AG10803 (cell line): ENCODE measurements at regions not wholly inside any gene's neighbourhood (a gene's known extent, or its start where the extent isn't known, plus 50 kb on each side); places are given as distances from the start of the nearest gene placed in this dataset.

Source experiments
- DNase-seq: peaks from one replicate; pipeline ENCODE4 v3.0.0; 2010; ENCODE audit warnings: low read depth
- H3K4me3 ChIP-seq: 2 replicates; pipeline ENCODE4 v1.5.1; 2011; ENCODE audit warnings: mild to moderate bottlenecking, low read length, control low read depth
- CTCF ChIP-seq: conservative IDR thresholded peaks from 2 replicates; pipeline ENCODE4 v1.5.1; 2011; ENCODE audit warnings: mild to moderate bottlenecking, low read length, control low read depth, inconsistent platforms

GRCh38 chr11:116465056-116465455 lies 307.7 kb downstream of the BUD13 start:
- TF ChIP-seq CTCF = no peak
- DNase-seq = no peak
- H3K4me3 ChIP-seq = no peak overlapping the region

GRCh38 chr11:116461789-116462188 lies 311.0 kb downstream of the BUD13 start:
- no peak for DNase-seq
- no peak for TF ChIP-seq CTCF
- no peak overlapping the region for H3K4me3 ChIP-seq

GRCh38 chr11:116460156-116460920 lies 312.4 kb downstream of the BUD13 start:
- no peak for DNase-seq
- no peak for TF ChIP-seq CTCF
- H3K4me3 ChIP-seq = no peak overlapping the region

GRCh38 chr11:116459185-116460045 lies 313.4 kb downstream of the BUD13 start:
- H3K4me3 ChIP-seq = no peak overlapping the region
- no peak for DNase-seq
- TF ChIP-seq CTCF = no peak

DNA sequence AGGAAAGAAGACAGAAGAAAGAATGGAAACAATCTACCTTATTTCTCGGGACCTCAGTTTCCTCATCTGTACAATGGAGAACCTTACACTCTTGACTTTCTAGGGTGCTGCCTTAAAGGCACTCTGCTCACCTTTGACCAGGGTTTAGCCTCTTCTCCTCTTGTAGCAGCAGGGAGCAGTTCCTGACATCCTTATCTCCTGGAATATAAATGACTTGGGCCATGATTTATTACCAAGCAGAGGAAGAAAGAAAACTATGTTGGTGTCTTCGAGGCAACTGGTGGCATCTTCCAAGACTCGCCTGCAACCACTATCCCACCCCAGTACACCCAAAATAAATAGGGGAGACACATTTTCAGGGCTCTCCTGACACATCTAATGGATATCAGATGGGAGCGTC lies 314.2 kb downstream of the BUD13 start:
- no peak overlapping the region for H3K4me3 ChIP-seq
- DNase-seq = no peak
- TF ChIP-seq CTCF = no peak

GRCh38 chr11:116457336-116458007 lies 315.3 kb downstream of the BUD13 start:
- H3K4me3 ChIP-seq = no peak overlapping the region
- no peak for DNase-seq
- TF ChIP-seq CTCF = no peak
